Spleen (tissue), 11 donors: ENCODE measurements at regions not wholly inside any gene's neighbourhood (a gene's known extent, or its start where the extent isn't known, plus 50 kb on each side); places are given as distances from the start of the nearest gene placed in this dataset.
"Not testable (repeated sequence)": the region's sequence is repeated elsewhere in the genome, so short reads cannot be mapped to it uniquely, and the experiment has no call there.

Experiments
- DNase-seq: peaks from one replicate; pipeline ENCODE4 v3.0.0-alpha.2; 2020
- H3K27ac ChIP-seq, 8 donors: fragments of 200-600 bp; sonication (generic) in 7 of 8; 1 replicate in 4 of 8; 2 replicates in 4 of 8; pipeline versions ENCODE4 v1.5.0 to v1.8.0; 2016 to 2021; ENCODE audit warnings: inconsistent platforms in 4 of 8, mild to moderate bottlenecking in 4 of 8, moderate library complexity in 1 of 8
- H3K27me3 ChIP-seq, 7 donors: fragments of 200-600 bp; sonication (generic) in 6 of 7; replicated peaks in 1 of 7; 1 replicate in 4 of 7; 2 replicates in 3 of 7; pipeline versions ENCODE4 v1.5.0 to v1.8.0; 2016 to 2021; ENCODE audit warnings: inconsistent platforms in 3 of 7, mild to moderate bottlenecking in 1 of 7
- H3K36me3 ChIP-seq, 6 donors: fragments of 200-600 bp; sonication (generic) in 5 of 6; 1 replicate in 4 of 6; 2 replicates in 2 of 6; pipeline versions ENCODE4 v1.5.0 to v1.8.0; 2016 to 2021; ENCODE audit warnings: inconsistent platforms in 2 of 6
- H3K4me1 ChIP-seq, 6 donors: fragments of 200-600 bp; sonication (generic) in 5 of 6; 1 replicate in 3 of 6; 2 replicates in 3 of 6; pipeline versions ENCODE4 v1.5.0 to v1.8.0; 2016 to 2021; ENCODE audit warnings: inconsistent platforms in 3 of 6
- H3K4me3 ChIP-seq, 8 donors: fragments of 200-600 bp; sonication (generic) in 7 of 8; 1 replicate in 4 of 8; 2 replicates in 4 of 8; pipeline versions ENCODE4 v1.5.0 to v1.8.0; 2016 to 2021; ENCODE audit warnings: inconsistent platforms in 4 of 8, mild to moderate bottlenecking in 4 of 8, moderate library complexity in 2 of 8
- H3K9me3 ChIP-seq, 8 donors: fragments of 200-600 bp; sonication (generic) in 7 of 8; 1 replicate in 4 of 8; 2 replicates in 4 of 8; pipeline versions ENCODE4 v1.5.0 to v1.8.0; 2016 to 2021; ENCODE audit warnings: inconsistent platforms in 4 of 8
- WGBS, 5 donors: extraction: QIAGEN DNeasy Blood & Tissue Kit in 3 of 5; methylation state at CpG; one replicate each; pipeline versions ENCODE4 v1.1.5 to v1.1.7; 2013 to 2018; 5-methylcytosine and 5-hydroxymethylcytosine counted together
- intact Hi-C: fragments of 100-400 bp; cut with DNase I; formaldehyde crosslinking; loops from one replicate; pipeline ENCODE4 v1.15.0; 2023; ENCODE audit warnings: low total_unique reads
- TF ChIP-seq, protein P1 (sequence below), 11 experiments: fragments of 200-600 bp in 7 of 11; fragments of 450-650 bp in 4 of 11; sonication (generic) in 4 of 11; IDR thresholded peaks in 8 of 11; conservative IDR thresholded peaks in 3 of 11; 1 replicate in 7 of 11; 2 replicates in 4 of 11; pipeline versions ENCODE4 v1.4.0 to v1.8.0; 2016 to 2021; ENCODE audit warnings: antibody characterized with exemption in 11 of 11, inconsistent platforms in 4 of 11, mild to moderate bottlenecking in 1 of 11
- donor health status: healthy with polysubstance abuse.
- donor health status: DM: no; HTN: no; CAD: no; lungs with moderate emphysema.
- donor health status: DM: no; HTN: no; CAD: no.
- donor health status: Bipolar disorder and iron deficiency.
- donor health status: healthy.
- donor health status: DM: no; HTN: no; CAD: no.
- donor health status: DM: yes; HTN: yes; CAD: no.

DNA sequence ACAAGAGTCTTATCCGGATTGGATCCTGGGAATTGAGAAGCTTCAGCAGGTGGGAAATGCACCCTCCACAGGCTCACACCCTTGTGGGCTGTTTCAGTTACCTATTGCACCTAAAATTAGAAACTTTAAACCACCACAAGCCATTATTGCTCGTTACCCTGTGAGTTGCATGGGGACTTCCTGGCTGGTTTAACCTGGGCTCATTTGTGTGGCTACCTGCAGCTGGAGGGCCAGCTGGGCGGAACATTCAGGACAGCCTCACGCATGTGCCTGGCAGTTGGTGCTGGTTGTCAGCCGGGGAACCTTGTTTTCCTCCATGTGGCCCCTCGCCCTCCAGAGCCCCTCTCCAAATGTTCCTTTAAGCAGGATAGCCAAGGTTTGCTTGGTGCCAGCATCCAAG lies 118.5 kb upstream of the DEFB108B start:
- H3K9me3 ChIP-seq, DNase-seq, intact Hi-C loops, H3K27ac ChIP-seq, H3K27me3 ChIP-seq, H3K4me3 ChIP-seq, H3K36me3 ChIP-seq, H3K4me1 ChIP-seq: not testable (repeated sequence)
- WGBS, 5 donors: 70 to 85% (median 78%) methylated on average over 5 to 6 of the region's 6 CpGs

DNA sequence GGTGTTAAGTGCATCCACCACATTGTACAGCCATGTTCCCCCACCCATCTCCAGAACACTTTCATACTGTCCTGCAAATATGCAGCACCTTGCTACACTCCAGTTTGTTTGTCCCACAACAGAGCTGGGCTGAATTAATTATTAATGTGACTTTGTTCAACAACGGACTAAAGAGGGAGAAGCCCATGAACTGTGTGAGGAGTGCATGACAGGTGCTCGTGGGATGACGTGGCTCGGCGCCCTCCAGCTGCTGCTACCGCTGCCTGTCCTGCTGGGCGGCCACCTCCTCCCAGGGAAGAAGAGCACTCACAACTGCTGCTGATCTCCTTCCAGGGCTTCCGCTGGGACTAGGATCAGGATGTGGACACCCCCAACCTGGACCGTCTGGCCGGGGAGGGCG lies 111.2 kb upstream of the DEFB108B start:
- H3K27me3 ChIP-seq, H3K4me3 ChIP-seq, H3K4me1 ChIP-seq, H3K9me3 ChIP-seq, H3K36me3 ChIP-seq, H3K27ac ChIP-seq, intact Hi-C loops, DNase-seq: not testable (repeated sequence)
- WGBS, 5 donors: 83 to 96% (median 86%) methylated on average over 7 to 10 of the region's 11 CpGs

DNA sequence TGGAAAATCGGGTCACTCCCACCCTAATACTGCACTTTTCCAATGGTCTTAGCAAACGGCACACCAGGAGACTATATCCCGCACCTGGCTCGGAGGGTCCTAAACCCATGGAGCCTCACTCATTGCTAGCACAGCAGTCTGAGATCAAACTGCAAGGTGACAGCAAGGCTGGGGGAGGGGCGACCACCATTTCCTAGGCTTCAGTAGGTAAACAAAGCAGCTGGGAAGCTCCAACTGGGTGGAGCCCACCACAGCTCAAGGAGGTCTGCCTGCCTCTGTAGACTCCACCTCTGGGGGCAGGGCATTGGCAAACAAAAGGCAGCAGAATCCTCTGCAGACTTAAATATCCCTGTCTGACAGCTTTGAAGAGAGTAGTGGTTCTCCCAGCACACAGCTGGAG lies 109.0 kb upstream of the DEFB108B start:
- intact Hi-C loops, DNase-seq, H3K27me3 ChIP-seq, H3K36me3 ChIP-seq, H3K9me3 ChIP-seq, H3K27ac ChIP-seq, H3K4me3 ChIP-seq, H3K4me1 ChIP-seq: not testable (repeated sequence)
- WGBS, 5 donors: 71 to 89% (median 84%) methylated on average over 4 to 5 of the region's 5 CpGs

DNA sequence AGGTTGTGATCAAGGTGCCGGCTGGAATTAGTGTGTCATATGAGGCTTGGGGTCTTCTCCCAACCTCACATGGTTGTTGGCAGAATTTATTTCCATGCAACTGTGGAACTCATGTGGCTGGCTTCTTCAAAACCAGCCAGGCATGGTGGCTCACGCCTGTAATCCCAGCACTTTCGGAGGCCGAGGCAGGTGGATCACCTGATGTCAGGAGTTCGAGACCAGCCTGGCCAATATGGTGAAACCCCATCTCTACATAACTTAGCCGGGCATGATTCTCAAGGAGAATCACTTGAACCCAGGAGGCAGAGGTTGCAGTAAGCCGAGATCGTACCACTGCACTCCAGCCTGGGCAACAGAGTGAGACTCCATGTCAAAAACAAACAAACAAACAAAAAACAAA lies 102.3 kb upstream of the DEFB108B start:
- H3K36me3 ChIP-seq, H3K4me3 ChIP-seq, intact Hi-C loops, H3K27ac ChIP-seq, H3K4me1 ChIP-seq, DNase-seq, H3K27me3 ChIP-seq, H3K9me3 ChIP-seq: not testable (repeated sequence)
- 88 to 95% (median 93%) methylated on average over 4 to 7 of the region's 8 CpGs for WGBS, 5 donors

DNA sequence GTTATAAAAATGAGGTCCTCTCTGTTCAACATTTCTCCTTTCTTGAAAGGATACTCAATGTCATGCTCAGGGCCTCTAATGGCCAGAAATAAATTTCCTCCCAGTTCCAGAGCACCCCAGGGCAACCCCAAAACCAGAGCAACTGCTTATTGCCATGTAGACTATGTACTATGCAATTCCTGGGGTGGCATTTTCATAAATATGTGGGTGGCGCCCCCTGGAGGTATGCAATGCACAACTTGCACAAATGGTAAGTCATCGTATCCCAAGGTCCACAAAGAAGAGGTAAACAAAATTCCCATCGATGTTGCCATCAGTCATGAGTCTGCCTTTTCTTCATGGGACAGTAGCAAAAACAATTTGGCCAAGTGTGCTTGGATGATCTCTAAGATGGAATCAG lies 98.6 kb upstream of the DEFB108B start:
- TF ChIP-seq, protein P1, sequence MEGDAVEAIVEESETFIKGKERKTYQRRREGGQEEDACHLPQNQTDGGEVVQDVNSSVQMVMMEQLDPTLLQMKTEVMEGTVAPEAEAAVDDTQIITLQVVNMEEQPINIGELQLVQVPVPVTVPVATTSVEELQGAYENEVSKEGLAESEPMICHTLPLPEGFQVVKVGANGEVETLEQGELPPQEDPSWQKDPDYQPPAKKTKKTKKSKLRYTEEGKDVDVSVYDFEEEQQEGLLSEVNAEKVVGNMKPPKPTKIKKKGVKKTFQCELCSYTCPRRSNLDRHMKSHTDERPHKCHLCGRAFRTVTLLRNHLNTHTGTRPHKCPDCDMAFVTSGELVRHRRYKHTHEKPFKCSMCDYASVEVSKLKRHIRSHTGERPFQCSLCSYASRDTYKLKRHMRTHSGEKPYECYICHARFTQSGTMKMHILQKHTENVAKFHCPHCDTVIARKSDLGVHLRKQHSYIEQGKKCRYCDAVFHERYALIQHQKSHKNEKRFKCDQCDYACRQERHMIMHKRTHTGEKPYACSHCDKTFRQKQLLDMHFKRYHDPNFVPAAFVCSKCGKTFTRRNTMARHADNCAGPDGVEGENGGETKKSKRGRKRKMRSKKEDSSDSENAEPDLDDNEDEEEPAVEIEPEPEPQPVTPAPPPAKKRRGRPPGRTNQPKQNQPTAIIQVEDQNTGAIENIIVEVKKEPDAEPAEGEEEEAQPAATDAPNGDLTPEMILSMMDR (IDR thresholded peaks at IDR 0.05 in 8 of 11, conservative IDR thresholded peaks at IDR 0.05 in 3 of 11): peak in 2 of 11 experiments; percentile 16 to 20
- H3K9me3 ChIP-seq, H3K4me1 ChIP-seq, DNase-seq, H3K4me3 ChIP-seq, intact Hi-C loops, H3K36me3 ChIP-seq, H3K27me3 ChIP-seq, H3K27ac ChIP-seq: not testable (repeated sequence)
- WGBS, 5 donors: 0 to 14% (median 4%) methylated on average over 1 to 2 of the region's 3 CpGs; no CpG with 5 or more reads in 1 of the 5 donors

DNA sequence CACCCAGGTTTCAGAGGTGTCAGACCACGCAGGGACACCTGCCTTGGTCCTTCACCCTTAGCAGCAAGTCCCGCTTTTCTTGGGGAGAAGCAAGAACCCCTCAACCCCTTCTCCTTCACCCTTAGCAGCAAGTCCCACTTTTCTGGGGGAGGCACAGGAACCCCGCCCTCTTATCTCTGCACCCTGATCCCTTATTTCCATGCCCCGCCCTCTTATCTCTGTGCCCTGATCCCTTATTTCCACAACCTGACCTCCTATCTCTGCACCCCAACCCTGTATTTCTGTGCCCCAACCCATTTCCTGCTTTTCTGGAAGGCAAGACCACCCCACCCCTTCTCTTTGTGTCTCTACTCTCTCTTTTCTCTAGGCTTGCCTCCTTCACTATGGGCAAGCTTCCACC lies 94.7 kb upstream of the DEFB108B start:
- H3K9me3 ChIP-seq, H3K27me3 ChIP-seq, H3K27ac ChIP-seq, H3K4me3 ChIP-seq, H3K36me3 ChIP-seq, intact Hi-C loops, H3K4me1 ChIP-seq, DNase-seq: not testable (repeated sequence)
- WGBS, 5 donors: 67 to 87% (median 83%) methylated on average over 4 of the region's 4 CpGs

DNA sequence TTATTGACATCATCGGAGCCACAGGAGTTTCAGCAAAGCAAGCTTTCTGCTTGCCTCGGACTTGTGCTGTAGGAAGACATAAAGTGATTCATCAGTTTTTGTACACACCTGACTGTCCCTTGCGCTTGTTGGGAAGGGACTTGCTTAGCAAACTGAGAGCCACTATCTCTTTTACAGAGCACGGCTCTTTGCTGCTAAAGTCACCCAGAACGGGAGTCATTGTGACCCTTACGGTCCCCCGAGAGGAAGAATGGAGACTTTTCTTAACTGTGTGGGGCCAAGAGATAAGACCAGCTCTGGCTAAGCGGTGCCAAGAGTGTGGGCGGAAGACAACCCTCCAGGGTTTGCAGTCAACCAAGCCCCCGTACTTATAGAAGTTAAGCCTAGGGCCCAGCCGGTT lies 89.6 kb upstream of the DEFB108B start:
- H3K4me3 ChIP-seq, H3K27ac ChIP-seq, H3K9me3 ChIP-seq, intact Hi-C loops, H3K36me3 ChIP-seq, DNase-seq, H3K4me1 ChIP-seq: not testable (repeated sequence)
- peaks cover 0 to 29% (median 0%) of the 10 kb centered on the region in 7 donors for H3K27me3 ChIP-seq
- WGBS, 5 donors: 20 to 38% (median 29%) methylated on average over 11 of the region's 11 CpGs

DNA sequence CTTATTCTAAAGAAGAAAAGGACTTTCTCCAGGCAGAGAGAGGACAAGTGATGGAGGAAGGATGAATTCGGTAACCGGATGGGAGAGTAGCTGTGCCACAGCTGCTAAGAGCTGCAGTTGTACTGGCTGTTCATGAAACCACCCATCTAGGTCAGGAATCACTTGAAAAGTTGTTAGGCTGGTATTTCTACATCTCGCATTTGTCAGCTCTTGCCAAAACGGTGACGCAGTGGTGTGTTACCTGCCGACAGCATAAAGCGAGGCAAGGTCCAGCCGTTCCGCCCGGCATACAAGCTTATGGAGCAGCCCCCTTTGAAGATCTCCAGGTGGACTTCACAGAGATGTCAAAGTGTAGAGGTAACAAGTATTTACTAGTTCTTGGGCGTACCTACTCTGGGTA lies 87.3 kb upstream of the DEFB108B start:
- DNase-seq, intact Hi-C loops, H3K36me3 ChIP-seq, H3K27ac ChIP-seq, H3K9me3 ChIP-seq, H3K4me1 ChIP-seq, H3K4me3 ChIP-seq: not testable (repeated sequence)
- peaks cover 0 to 29% (median 0%) of the 10 kb centered on the region in 7 donors for H3K27me3 ChIP-seq
- WGBS, 5 donors: 90 to 94% (median 92%) methylated on average over 11 of the region's 11 CpGs
